ENCODE measurements at regions not wholly inside any gene's neighbourhood (a gene's known extent, or its start where the extent isn't known, plus 50 kb on each side); places are given as distances from the start of the nearest gene placed in this dataset.

DNA sequence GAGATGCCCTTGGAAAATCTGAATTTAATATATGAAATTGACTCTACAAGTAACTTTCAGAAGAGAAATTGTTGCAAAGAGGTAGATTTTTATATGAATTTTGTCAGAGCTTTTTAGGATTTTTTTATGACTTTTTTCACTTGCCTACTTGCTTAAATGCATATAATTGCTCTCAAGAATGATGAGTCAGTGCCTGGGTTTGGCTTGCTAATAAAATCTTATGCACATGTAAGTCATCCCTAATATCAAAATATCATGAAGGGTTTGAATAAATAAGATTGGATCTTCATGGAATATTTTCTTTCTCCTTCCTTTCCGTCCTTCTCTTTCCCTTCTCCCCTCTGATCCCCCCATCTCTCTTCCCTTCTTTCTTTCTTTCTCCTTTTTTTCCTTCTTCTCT lies 354.1 kb downstream of the TXNL1 start:
- TF ChIP-seq POLR2AphosphoS5 (IDR thresholded peaks at IDR 0.05; ENCODE audit: borderline replicate concordance, low read depth, low read length) (no peak), EZH2 (IDR thresholded peaks at IDR 0.05) (no peak), FOXP2 (optimal IDR thresholded peaks at IDR 0.05; ENCODE audit: control extremely low read depth, extremely low read length, insufficient read depth) (no peak)

Measured in SK-N-MC (cell line).